ENCODE measurements at regions not wholly inside any gene's neighbourhood (a gene's known extent, or its start where the extent isn't known, plus 50 kb on each side); places are given as distances from the start of the nearest gene placed in this dataset.

GRCh38 chr20:60877071-60877857, 374.8 kb upstream of the CDH4 start:
- Histone ChIP-seq H3K9me3 (no peaks in the 10 kb centered on the region), H3K27ac (no peak overlapping the region), H3K4me2 (no peak overlapping the region), H3K4me1 (no peaks in the 10 kb centered on the region), H3K4me3 (no peak overlapping the region)
- ChIA-PET POLR2A (no interaction called here), CTCF (no interaction called here)
- DNase-seq (ENCODE audit: low read depth in 1 of 2, low spot score in 1 of 2) (no peak), ATAC-seq (no peak), FAIRE-seq (no peak)
- TF ChIP-seq NFE2L2 (conservative IDR thresholded peaks at IDR 0.05; ENCODE audit: low read length) (no peak), USF2 (IDR thresholded peaks at IDR 0.05) (no peak), EP300 (IDR thresholded peaks at IDR 0.05) (no peak), CBX2 (IDR thresholded peaks at IDR 0.05; ENCODE audit: borderline replicate concordance, low read depth) (no peak), ELK1 (IDR thresholded peaks at IDR 0.05; ENCODE audit: low read depth, low read length) (no peak), RFX5 (IDR thresholded peaks at IDR 0.05) (no peak), FOSB (CRISPR knock-in tag; IDR thresholded peaks at IDR 0.05) (no peak)
- 43% methylated on average over 14 of the region's 14 CpGs for WGBS (ENCODE audit: missing lambda C conversion rate)

- Histone ChIP-seq H3K9me3 (no peaks in the 10 kb centered on the region), H3K27ac (no peak overlapping the region), H3K4me1 (no peaks in the 10 kb centered on the region), H3K4me3 (no peak overlapping the region), H3K4me2 (no peak overlapping the region)
- ChIA-PET CTCF (interaction anchor here (1.0 kb wide), 1 partner anchor 10 kb away, joined by 3 read pairs; no protein-coding TSS in a partner anchor), POLR2A (no interaction called here)
- ATAC-seq (no peak), DNase-seq (ENCODE audit: low read depth in 1 of 2, low spot score in 1 of 2) (no peak), FAIRE-seq (no peak)
- WGBS (ENCODE audit: missing lambda C conversion rate) = 46% methylated on average over 6 of the region's 6 CpGs
- no peak for TF ChIP-seq MYC (IDR thresholded peaks at IDR 0.05; ENCODE audit: borderline replicate concordance, low read length)
- TF ChIP-seq MAFK (IDR thresholded peaks at IDR 0.05; ENCODE audit: partially characterized antibody) = no peak
- TF ChIP-seq CTCF (IDR thresholded peaks at IDR 0.05) = no peak
- no peak for TF ChIP-seq JUNB (IDR thresholded peaks at IDR 0.05)
- TF ChIP-seq NPAS2 (CRISPR knock-in tag; IDR thresholded peaks at IDR 0.05; ENCODE audit: borderline replicate concordance) = no peak
- TF ChIP-seq FOSL2 (IDR thresholded peaks at IDR 0.05) = no peak
- no peak for TF ChIP-seq FOSL2 (CRISPR knock-in tag; IDR thresholded peaks at IDR 0.05)
- TF ChIP-seq SREBF2 (IDR thresholded peaks at IDR 0.05) = no peak
- no peak for TF ChIP-seq EP300 (IDR thresholded peaks at IDR 0.05)
- no peak for TF ChIP-seq TP53 (CRISPR knock-in tag; IDR thresholded peaks at IDR 0.05)
- no peak for TF ChIP-seq ZFP36 (IDR thresholded peaks at IDR 0.05; ENCODE audit: borderline replicate concordance, partially characterized antibody)
- no peak for TF ChIP-seq ZC3H11A (IDR thresholded peaks at IDR 0.05)
- no peak for TF ChIP-seq KDM5A (IDR thresholded peaks at IDR 0.05)
- no peak for TF ChIP-seq HOXB13 (CRISPR knock-in tag; IDR thresholded peaks at IDR 0.05; ENCODE audit: low read depth)
Observed at GRCh38 chr20:60882836-60883235, 369.2 kb upstream of the CDH4 start.

GRCh38 chr20:60883496-60883895, 368.6 kb upstream of the CDH4 start:
- 2% methylated on average over 4 of the region's 4 CpGs for WGBS (ENCODE audit: missing lambda C conversion rate)
- Histone ChIP-seq H3K27ac (no peak overlapping the region), H3K4me1 (no peaks in the 10 kb centered on the region), H3K4me3 (no peak overlapping the region), H3K4me2 (no peak overlapping the region), H3K9me3 (no peaks in the 10 kb centered on the region)
- FAIRE-seq = no peak
- DNase-seq (ENCODE audit: low read depth in 1 of 2, low spot score in 1 of 2) = no peak
- CTCF ChIA-PET = no interaction called here
- POLR2A ChIA-PET = no interaction called here
- ATAC-seq = no peak
- TF ChIP-seq HDAC2 (IDR thresholded peaks at IDR 0.05) = no peak
- no peak for TF ChIP-seq CBX8 (IDR thresholded peaks at IDR 0.05)
- TF ChIP-seq CEBPB (IDR thresholded peaks at IDR 0.05) = no peak
- TF ChIP-seq BCL3 (IDR thresholded peaks at IDR 0.05) = no peak
- TF ChIP-seq MAZ (IDR thresholded peaks at IDR 0.05; ENCODE audit: borderline replicate concordance, low read depth, low read length) = no peak
- no peak for TF ChIP-seq ZFP36 (IDR thresholded peaks at IDR 0.05; ENCODE audit: borderline replicate concordance, partially characterized antibody)
- no peak for TF ChIP-seq E2F6 (IDR thresholded peaks at IDR 0.05; ENCODE audit: borderline replicate concordance, low read depth)
- TF ChIP-seq KDM1A (IDR thresholded peaks at IDR 0.05; ENCODE audit: low read depth) = no peak
- TF ChIP-seq HOXB5 (CRISPR knock-in tag; IDR thresholded peaks at IDR 0.05) = no peak
- TF ChIP-seq CHD4 (IDR thresholded peaks at IDR 0.05; ENCODE audit: borderline replicate concordance) = no peak
- TF ChIP-seq PBX3 (IDR thresholded peaks at IDR 0.05) = no peak
- TF ChIP-seq TFCP2L1 (CRISPR knock-in tag; IDR thresholded peaks at IDR 0.05) = no peak
